ENCODE measurements at regions not wholly inside any gene's neighbourhood (a gene's known extent, or its start where the extent isn't known, plus 50 kb on each side); places are given as distances from the start of the nearest gene placed in this dataset.

DNA sequence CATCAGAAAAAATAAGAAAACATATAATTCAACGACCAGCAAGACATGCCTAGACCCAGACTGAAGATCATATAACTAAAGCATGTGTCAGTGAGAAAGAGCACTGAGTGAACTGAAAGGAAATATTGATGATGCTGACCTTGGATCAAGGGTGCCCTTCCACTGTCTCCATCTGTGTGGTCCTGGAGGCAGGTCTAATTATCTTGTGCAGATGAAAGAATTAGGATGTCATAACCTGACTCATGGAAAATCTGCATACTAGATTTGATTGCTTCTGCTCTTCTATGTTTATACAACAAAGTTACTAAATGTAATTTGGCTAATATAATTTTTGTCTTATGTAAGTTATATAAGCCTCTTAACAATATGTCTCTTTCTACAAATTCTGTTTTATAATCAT lies 264.6 kb upstream of the TGFBR2 start (continued):
- TF ChIP-seq, protein P1, sequence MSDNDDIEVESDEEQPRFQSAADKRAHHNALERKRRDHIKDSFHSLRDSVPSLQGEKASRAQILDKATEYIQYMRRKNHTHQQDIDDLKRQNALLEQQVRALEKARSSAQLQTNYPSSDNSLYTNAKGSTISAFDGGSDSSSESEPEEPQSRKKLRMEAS (IDR thresholded peaks at IDR 0.05) = no peak
